NCI-H1417 (cell line): ENCODE measurements at regions not wholly inside any gene's neighbourhood (a gene's known extent, or its start where the extent isn't known, plus 50 kb on each side); places are given as distances from the start of the nearest gene placed in this dataset.
"Not testable (repeated sequence)": the region's sequence is repeated elsewhere in the genome, so short reads cannot be mapped to it uniquely, and the experiment has no call there.

Experiments used
- DNase-seq, 3 experiments: peaks; one replicate each; lab custom pipeline; 2025; lab: John Stamatoyannopoulos, UW

- no peak for DNase-seq
Measured at GRCh38 chr11:112538534-112539280, 278.0 kb upstream of the PLET1 start.

GRCh38 chr11:112539281-112539555 is 278.6 kb upstream of the PLET1 start:
- not testable (repeated sequence) for DNase-seq

DNA sequence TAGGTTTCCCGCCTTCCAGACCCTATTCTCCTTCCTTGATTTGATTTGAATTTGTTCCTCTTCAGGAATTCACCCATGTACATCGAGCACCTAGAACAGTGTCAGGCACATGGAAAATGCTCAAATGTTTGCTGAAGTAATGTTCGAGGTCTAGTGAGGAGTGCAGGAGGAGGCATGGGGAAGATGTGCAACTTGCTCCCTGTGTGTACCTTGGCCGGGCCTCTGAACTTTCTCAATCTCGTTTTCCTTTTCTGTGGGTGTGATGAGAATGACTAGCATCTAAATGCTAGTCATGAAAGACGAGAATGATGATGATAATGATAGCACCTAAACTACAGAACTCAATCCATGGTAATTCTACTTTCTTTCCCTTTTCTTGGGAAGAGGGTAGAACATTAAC is 279.1 kb upstream of the PLET1 start:
- DNase-seq, result no peak

- DNase-seq, result peak in 1 of 3 experiments; percentile 52
Measured at GRCh38 chr11:112540261-112540660, 279.6 kb upstream of the PLET1 start.

GRCh38 chr11:112541140-112542046 is 280.7 kb upstream of the PLET1 start:
- no peak for DNase-seq

GRCh38 chr11:112542479-112542878 is 281.8 kb upstream of the PLET1 start:
- no peak for DNase-seq

DNA sequence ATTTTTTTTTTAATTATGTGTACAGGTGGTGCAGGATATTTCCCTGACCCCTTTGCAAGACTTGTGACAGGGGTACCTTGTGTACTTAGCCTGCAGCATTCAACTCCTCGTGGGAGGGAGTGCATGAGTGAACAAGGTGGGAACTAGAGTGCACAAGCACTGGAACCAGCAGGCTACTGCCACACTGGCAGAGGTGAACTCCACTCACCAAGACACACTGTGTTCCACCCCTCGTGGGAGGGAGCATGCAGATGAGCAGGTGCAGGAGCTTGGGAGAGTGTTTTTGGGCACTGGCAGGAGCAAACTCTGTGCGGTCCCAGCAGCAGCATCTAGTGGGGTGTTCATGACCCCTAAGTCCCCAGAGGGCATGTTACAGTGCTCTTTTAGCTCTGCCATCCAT is 282.7 kb upstream of the PLET1 start:
- DNase-seq, result no peak

DNA sequence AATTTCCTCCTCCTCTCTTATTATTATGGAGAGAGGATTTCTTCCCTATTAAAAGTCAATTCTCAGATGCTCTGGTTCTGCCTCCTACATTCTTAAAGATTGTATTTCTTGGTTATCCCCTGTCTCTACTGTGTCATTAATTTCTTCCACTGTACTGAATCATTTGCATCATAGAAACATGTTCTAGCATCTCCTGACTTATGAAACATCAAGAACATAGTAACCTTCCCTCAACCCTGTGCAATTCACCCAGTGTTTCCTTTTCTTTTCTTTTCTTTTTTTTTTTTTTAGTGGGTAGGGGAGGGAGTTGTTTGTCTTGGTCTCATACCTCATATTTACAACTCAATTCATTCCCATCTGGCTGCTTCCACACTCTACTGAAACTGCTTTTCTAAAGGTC is 288.0 kb upstream of the PLET1 start:
- no peak for DNase-seq

- DNase-seq, result peak in 1 of 3 experiments; percentile 30
Measured at GRCh38 chr11:112553205-112553731, 292.6 kb upstream of the PLET1 start.

GRCh38 chr11:112554586-112554985 is 293.9 kb upstream of the PLET1 start:
- DNase-seq, result no peak

DNA sequence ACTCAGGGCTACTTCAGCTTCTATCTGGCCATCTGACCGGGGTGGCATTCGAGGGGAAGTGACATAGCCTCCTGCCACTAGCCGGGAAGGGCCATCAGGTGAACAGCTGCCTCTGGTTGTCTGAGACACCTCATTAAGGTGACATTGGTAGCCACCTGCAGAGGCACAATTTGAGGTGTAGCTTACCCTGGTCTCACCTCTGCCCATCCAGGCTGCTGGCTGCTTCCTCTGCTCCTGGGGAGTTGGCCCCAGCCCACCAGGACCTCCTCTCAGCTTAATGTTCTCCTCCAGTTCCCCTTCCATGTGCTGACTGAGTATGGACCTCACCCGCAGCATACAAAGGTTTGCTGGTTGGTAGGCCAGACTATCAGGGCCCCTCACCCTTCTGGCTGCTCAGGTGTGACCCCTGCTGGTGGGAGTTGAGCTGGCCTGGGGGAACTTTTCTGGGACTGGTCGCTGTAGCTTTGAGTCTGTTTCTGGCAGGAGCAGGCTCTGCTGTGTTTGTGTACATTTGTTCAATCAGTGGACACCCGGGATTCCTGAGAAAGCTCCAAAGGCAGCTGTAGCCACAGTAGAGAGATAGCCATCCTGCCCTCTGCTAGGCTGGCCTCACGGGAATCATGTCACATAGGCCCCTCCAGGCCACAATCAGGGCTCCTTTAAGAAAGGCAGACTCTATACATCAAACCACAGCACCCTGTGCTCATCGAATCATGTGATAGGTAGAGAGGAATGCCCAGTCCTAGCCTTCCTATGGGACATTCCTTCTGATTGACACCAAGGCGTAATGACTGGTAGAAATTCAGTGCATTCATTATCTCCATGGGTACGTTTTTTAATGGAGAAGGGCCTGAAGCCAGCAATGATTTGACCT is 295.1 kb upstream of the PLET1 start:
- DNase-seq, result peak; percentile 32 to 56 (median 52)

- peak in 1 of 3 experiments; percentile 51 for DNase-seq
Measured at GRCh38 chr11:112558691-112559090, 298.0 kb upstream of the PLET1 start.

GRCh38 chr11:112563808-112564207 is 303.1 kb upstream of the PLET1 start:
- no peak for DNase-seq

GRCh38 chr11:112564228-112564955 is 303.7 kb upstream of the PLET1 start:
- peak in 1 of 3 experiments; percentile 37 for DNase-seq

DNA sequence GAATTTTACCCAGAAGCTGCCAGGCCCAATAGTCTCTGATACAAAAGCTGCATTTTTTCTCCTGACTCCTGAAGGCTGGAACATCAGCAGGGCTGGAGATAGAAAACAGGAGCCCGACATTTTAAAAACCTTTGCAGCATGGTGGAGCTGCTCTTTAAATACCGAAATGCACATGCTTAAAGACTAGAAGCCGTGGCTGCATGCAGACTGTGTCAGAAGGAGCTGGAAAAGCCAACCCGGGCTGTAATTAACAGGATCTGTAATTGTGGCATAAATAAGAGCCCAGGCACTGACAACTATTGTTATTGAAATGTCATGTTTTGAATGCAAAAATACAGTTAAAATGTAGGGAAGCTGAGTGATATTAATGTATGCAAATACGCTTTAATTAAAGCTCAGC is 304.9 kb upstream of the PLET1 start:
- DNase-seq, result peak in 1 of 3 experiments; percentile 66

GRCh38 chr11:112566124-112566523 is 305.5 kb upstream of the PLET1 start:
- DNase-seq, result no peak

DNA sequence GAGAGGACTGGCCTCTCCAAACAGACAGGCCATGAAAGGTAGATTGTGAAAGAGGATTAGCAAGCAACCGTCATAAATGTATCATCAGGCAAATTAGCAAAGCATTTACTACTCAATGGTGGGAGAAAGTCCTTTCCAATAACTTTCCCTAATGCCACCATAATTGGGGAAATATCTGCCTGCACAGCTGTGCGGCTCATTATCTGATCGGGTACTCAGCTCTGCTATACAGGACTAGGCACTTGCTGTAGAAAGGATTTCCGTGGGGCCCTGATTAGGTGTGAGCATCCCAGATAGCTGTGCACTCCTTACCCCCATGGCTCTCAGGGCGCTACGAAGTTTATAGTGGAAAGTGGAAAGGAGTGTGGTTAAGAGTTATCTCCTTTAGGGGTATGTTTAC is 309.7 kb upstream of the PLET1 start:
- DNase-seq, result no peak

DNA sequence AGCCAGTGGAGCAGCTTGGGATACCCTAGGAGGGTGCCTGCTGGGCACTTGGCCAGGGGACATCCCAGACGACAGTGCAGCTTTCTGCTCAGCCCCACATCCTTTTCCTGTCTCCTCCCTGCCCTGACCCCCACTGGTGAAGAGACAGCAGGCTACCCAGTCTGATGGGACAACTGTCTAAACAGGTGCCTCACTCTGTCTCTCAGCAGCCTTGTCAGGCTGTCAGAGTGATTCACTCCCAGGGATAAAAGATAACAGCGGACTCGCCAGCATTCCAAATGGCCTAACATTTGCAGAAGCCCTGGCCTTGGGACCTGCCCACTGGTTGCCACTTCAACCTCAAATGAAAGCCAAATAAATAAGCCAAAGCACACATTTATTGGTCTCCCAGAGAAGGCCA is 318.6 kb upstream of the PLET1 start:
- no peak for DNase-seq

- no peak for DNase-seq
Measured at GRCh38 chr11:112580864-112581263, 320.2 kb upstream of the PLET1 start.

- DNase-seq, result no peak
Measured at GRCh38 chr11:112581747-112582146, 321.1 kb upstream of the PLET1 start.

DNA sequence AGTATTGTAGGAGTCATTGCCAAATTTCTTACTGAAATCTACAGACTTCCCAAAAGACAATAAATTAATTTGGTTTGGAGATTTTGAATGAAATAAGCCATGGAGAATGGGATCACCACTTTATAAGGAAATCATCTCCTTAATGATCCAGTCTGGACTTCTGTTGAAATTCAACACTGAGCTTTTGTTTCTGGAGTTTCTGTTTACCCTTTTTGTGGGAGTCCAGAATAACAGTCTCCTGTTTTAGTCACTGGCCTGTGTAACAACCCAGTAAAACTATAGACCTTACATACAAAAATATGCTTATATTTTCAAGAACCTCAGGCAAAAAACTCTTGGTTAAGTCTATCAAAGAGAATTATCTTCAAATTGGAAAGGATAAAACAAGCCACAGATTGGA is 321.7 kb upstream of the PLET1 start:
- no peak for DNase-seq
